HUES64 (cell line): ENCODE measurements at regions not wholly inside any gene's neighbourhood (a gene's known extent, or its start where the extent isn't known, plus 50 kb on each side); places are given as distances from the start of the nearest gene placed in this dataset.

Source experiments
- H3K27ac ChIP-seq: 2 replicates; pipeline ENCODE4 v1.7.0; 2013; ENCODE audit warnings: low read depth, low read length, inconsistent platforms
- H3K27me3 ChIP-seq: 2 replicates; pipeline ENCODE4 v1.6.1; 2013; ENCODE audit warnings: mild to moderate bottlenecking, low read length; ENCODE audit not compliant: insufficient read depth
- H3K36me3 ChIP-seq: 2 replicates; pipeline ENCODE4 v1.6.1; 2013; ENCODE audit warnings: mild to moderate bottlenecking, low read length; ENCODE audit not compliant: insufficient read depth
- H3K4me1 ChIP-seq: 2 replicates; pipeline ENCODE4 v1.6.1; 2013; ENCODE audit warnings: mild to moderate bottlenecking, low read length, moderate library complexity; ENCODE audit not compliant: insufficient read depth
- H3K4me3 ChIP-seq: 2 replicates; pipeline ENCODE4 v1.5.1; 2013; ENCODE audit warnings: mild to moderate bottlenecking, low read length, moderate library complexity
- H3K9ac ChIP-seq: 2 replicates; pipeline ENCODE4 v1.6.1; 2013; ENCODE audit warnings: mild to moderate bottlenecking, low read depth, low read length
- H3K9me3 ChIP-seq: 2 replicates; pipeline ENCODE4 v1.6.1; 2013; ENCODE audit warnings: low read depth, low read length; ENCODE audit not compliant: insufficient read depth
- WGBS: fragments of 150-250, 120-280 bp; methylation state at CpG from one replicate; pipeline ENCODE4 v1.1.7; 2013; ENCODE audit warnings: missing lambda C conversion rate; 5-methylcytosine and 5-hydroxymethylcytosine counted together

DNA sequence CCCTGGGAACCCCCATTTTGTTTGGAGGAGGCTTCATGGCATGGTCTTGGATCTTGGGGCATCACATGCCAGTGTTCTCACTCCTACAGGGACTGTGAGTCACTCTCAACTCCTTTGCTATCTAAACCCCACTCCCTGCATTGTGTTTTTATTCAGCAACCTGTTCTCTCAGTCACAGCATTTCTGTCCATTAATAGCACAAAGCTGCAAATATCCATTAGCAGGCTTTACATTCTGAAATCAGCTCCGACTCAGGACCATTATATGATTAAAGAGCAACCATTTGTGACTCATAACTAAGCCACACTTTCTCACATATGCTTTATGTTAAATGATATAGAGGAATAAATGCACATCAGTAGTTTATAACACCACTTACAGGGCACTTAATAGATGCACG is 462.1 kb upstream of the BRINP1 start:
- Histone ChIP-seq H3K4me3 (no peak overlapping the region), H3K9ac (no peak overlapping the region), H3K36me3 (no peaks in the 10 kb centered on the region), H3K4me1 (peaks cover 6% of the 10 kb centered on the region; the same call in 1 of the 2 replicates), H3K9me3 (no peaks in the 10 kb centered on the region), H3K27ac (no peak overlapping the region), H3K27me3 (no peaks in the 10 kb centered on the region)
- WGBS = 97% methylated on average over 2 of the region's 2 CpGs

DNA sequence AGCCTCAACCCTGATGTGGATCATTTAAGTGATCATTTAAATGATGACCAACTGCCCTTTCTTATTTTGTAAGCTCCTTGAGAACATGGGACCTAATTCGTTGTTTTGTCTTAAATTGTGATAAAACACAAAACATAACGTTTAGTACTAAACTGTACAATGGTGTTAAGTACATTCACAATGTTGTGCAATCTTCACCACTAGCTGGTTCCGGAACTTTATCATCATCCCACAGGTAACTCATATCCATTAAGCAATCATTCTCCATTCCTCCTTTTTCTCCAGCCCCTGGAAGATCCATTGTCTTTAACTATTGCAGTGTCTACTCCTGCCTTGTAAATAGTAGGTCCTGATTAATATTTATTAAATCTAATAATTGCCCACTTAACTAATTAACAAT is 460.5 kb upstream of the BRINP1 start:
- no peaks in the 10 kb centered on the region for H3K27me3 ChIP-seq
- H3K9me3 ChIP-seq = no peaks in the 10 kb centered on the region
- no peaks in the 10 kb centered on the region for H3K4me1 ChIP-seq
- H3K27ac ChIP-seq = no peak overlapping the region
- H3K4me3 ChIP-seq = no peak overlapping the region
- 93% methylated on average over 3 of the region's 3 CpGs for WGBS
- H3K36me3 ChIP-seq = no peaks in the 10 kb centered on the region
- no peak overlapping the region for H3K9ac ChIP-seq

DNA sequence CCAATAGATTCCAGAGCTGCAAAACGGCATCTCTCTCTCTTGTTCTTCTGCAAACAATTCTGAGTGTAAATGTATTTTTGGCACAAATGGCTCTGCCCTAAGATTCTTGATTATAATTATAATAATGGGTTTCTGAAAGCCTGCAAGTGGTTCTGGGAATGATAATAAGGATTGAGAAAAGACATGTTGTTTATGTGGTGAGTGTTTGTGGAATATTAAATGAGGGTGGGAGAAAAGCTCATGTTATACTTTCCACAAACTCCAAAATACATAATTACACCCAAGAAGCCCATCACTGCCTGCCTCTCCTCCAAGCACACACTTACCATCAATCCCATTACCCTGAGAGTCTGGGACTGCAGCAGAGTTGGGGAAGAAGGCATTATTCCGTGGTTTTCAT is 460.0 kb upstream of the BRINP1 start:
- Histone ChIP-seq H3K4me3 (no peak overlapping the region), H3K4me1 (no peaks in the 10 kb centered on the region), H3K27ac (no peak overlapping the region), H3K9me3 (no peaks in the 10 kb centered on the region), H3K36me3 (no peaks in the 10 kb centered on the region), H3K27me3 (no peaks in the 10 kb centered on the region), H3K9ac (no peak overlapping the region)
- WGBS = 98% methylated on average over 2 of the region's 2 CpGs

DNA sequence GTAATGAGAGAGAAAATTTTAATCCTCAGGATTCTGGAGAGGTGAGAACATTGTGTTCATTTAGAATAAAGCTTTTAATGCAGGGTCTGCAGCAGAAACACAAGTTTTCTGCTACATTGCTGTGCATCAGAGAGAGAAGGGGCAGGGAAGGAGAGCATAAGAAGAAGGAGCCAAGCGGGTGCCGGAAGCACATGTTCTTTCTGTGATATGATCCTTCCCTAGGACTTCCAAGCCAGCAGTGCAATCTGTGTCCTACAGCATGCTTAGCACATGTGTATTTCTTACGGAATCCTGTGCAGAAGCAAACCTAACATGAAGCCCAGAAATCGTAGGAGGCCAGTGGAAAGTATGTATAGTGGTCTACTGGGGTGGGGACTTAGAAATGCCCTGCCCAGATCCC is 458.3 kb upstream of the BRINP1 start:
- WGBS = 93% methylated on average over 4 of the region's 4 CpGs
- Histone ChIP-seq H3K36me3 (no peaks in the 10 kb centered on the region), H3K9me3 (no peaks in the 10 kb centered on the region), H3K27me3 (no peaks in the 10 kb centered on the region), H3K4me1 (no peaks in the 10 kb centered on the region), H3K27ac (no peak overlapping the region), H3K9ac (no peak overlapping the region), H3K4me3 (no peak overlapping the region)

DNA sequence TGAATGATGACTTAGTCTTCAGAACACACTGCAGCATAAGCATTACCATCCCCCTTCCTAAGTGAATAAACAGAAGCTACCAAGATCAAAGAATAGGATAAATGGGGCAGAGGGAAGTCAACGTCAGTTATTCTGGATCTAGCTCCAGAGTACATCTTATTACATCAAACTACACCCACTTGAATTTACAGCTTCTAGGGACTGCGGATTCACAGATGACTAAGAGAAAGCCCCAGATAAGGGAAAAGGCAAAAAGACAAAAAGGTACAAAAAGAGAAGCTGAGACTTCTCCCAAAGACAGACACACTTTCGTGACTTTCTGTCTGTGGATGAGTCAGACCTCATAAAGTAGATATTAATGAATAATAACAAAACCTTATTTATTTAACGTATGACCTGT is 457.9 kb upstream of the BRINP1 start:
- H3K9me3 ChIP-seq = no peaks in the 10 kb centered on the region
- no peaks in the 10 kb centered on the region for H3K27me3 ChIP-seq
- no peaks in the 10 kb centered on the region for H3K4me1 ChIP-seq
- no peak overlapping the region for H3K27ac ChIP-seq
- WGBS = 50% methylated on average over 2 of the region's 4 CpGs
- no peak overlapping the region for H3K9ac ChIP-seq
- H3K36me3 ChIP-seq = no peaks in the 10 kb centered on the region
- no peak overlapping the region for H3K4me3 ChIP-seq

DNA sequence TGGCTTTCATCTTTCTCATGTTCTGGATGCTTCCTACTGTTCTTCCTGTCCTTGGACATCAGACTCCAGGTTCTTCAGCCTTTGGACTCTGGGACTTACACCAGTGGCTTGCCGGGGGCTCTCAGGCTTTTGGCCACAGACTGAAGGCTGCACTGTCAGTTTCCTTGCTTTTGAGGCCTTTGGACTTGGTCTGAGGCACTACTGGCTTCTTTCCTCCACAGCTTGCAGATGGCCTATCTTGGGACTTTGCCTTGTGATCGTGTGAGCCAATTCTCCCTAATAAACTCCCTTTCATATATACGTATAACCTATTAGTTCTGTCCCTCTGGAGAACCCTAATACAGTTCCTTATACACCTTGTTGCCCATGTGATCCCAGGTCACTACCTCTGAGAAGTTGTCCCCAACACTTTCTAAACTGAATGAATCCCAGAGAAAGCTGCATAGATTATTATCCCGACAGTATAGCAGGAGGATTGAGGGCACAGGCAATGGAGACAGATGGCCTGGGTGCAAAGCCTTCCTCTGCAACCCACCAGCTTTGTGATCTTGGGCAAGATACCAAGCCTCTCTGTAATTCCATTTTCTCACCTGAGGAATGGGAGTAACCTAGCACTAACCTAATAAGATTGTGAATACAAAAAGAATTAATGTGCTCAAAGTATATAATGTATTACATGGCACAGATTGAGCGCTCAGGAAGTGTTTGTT is 449.6 kb upstream of the BRINP1 start:
- Histone ChIP-seq H3K4me1 (peaks cover 6% of the 10 kb centered on the region), H3K9me3 (no peaks in the 10 kb centered on the region), H3K27me3 (no peaks in the 10 kb centered on the region), H3K4me3 (no peak overlapping the region), H3K36me3 (no peaks in the 10 kb centered on the region), H3K27ac (no peak overlapping the region), H3K9ac (no peak overlapping the region)
- 95% methylated on average over 5 of the region's 5 CpGs for WGBS

DNA sequence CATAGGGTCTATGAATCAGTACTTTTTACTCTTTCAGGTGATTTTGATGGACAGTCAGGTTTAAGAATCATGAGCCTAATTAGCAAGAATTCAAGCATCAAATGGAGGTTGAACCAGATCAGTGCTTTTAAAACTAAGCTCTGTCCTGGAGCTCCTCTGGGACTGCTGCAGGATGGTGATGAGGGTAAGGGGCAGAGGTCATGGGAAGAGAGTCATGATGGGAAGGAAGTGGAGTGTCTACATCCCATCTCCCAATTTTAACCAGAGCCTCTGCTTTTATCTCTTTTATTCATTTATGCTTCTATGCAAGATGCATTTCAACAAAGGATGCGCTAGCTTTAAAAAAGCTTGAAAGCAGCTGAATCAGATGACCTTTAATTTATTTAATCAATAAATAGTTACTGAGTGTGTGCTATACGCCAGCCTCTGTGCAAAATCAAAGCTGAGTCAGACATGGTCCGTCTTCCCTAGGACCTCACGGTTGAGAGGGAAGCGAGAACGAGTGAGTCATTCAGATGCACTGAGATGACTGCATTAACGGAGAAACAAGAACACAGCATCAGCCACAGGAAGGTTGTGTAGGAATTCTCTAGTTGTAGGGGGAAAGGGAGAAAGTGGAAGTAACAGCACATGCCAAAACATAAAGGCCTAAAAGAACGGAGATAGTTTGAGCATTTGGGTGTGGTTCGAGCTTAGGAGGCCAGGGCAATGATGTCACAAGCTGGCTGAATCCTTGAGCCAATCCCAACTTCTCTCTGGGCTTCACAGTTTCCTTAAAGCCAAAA is 441.6 kb upstream of the BRINP1 start:
- no peak overlapping the region for H3K4me3 ChIP-seq
- peaks cover 14% of the 10 kb centered on the region for H3K4me1 ChIP-seq
- no peaks in the 10 kb centered on the region for H3K36me3 ChIP-seq
- WGBS = 83% methylated on average over 9 of the region's 9 CpGs
- no peaks in the 10 kb centered on the region for H3K9me3 ChIP-seq
- H3K27me3 ChIP-seq = no peaks in the 10 kb centered on the region
- H3K27ac ChIP-seq = no peak overlapping the region
- H3K9ac ChIP-seq = no peak overlapping the region

DNA sequence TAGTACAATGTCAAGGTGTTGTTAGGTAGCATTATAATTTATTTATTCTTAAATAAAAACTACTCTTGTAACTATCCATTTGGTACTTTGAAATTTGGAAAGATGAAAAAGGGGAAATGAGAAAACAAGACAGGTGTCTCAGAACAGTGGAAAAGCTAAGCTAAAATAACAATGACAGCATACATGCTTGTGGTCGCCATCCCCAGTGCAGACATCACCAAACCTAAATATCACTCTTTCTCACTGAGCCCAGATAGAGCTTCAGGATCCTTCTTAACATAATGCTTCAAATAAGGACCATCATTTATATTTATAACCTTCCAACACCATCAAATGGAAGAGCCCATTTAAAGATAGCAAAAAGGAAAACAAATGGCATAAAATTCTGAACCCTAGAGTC is 434.4 kb upstream of the BRINP1 start:
- no peaks in the 10 kb centered on the region for H3K27me3 ChIP-seq
- 91% methylated on average over 1 of the region's 1 CpG for WGBS
- no peak overlapping the region for H3K4me3 ChIP-seq
- no peak overlapping the region for H3K27ac ChIP-seq
- no peaks in the 10 kb centered on the region for H3K4me1 ChIP-seq
- no peaks in the 10 kb centered on the region for H3K9me3 ChIP-seq
- H3K9ac ChIP-seq = no peak overlapping the region
- no peaks in the 10 kb centered on the region for H3K36me3 ChIP-seq

DNA sequence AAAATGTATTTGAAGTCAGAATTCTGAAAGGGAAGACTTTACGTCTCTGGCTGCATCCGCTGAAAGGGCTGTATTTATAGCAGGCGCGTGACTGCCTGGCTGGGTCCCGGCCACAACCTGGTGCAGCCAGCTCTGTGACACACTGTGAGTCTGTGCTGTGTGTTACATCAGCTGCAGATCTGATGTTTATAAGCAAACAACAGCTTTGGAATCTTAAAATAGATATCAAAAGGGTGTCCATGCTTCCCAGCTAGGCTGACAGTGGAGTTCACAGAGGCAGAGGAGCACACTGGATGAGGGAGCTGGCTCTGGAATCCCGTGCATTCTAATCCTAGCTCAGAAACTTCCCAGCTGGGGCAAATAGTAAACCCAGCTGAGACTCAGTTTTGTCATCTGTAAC is 433.4 kb upstream of the BRINP1 start:
- Histone ChIP-seq H3K27me3 (no peaks in the 10 kb centered on the region), H3K36me3 (no peaks in the 10 kb centered on the region), H3K27ac (no peak overlapping the region), H3K4me3 (no peak overlapping the region), H3K9ac (no peak overlapping the region), H3K9me3 (no peaks in the 10 kb centered on the region), H3K4me1 (no peaks in the 10 kb centered on the region)
- 70% methylated on average over 6 of the region's 6 CpGs for WGBS

DNA sequence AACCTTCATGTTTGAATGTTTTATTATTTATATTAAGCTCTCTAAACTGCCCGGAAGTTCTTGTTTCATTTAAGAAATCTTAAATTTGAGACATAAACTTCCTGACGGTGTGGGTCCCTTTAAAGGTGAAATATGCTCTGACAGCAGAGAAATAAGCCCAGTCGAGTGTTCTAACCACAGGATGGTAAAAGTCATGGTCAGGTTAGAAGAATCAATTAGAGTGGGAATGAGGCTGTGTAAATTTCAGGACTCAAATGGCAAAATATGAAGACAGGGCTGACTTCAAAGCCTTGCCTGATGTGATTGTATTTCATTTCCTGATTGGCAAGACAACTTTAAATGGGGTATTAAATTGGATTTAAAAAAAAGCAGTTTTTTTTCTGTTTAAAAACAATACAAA is 432.9 kb upstream of the BRINP1 start:
- Histone ChIP-seq H3K4me3 (no peak overlapping the region), H3K9me3 (no peaks in the 10 kb centered on the region), H3K27ac (no peak overlapping the region), H3K36me3 (no peaks in the 10 kb centered on the region), H3K9ac (no peak overlapping the region), H3K27me3 (no peaks in the 10 kb centered on the region), H3K4me1 (no peaks in the 10 kb centered on the region)
- WGBS = 87% methylated on average over 3 of the region's 3 CpGs

DNA sequence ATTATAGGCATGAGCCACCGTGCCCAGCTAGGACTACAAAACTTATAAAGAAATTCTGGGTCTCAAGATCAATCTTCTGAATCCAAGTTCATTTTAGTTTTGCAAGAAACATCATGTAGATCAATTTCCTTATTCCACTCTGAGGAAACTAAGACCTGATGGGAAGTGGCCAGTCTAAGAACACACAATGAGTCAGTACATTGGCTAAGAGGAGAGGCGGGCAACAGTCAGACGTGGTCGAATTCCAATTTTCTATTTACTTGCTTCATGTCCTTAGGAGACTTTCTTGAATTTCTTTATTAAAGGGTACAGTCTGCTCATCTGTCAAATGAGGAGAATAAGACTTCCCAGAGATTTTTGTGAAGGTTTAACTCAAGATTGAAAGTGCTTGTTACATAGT is 432.1 kb upstream of the BRINP1 start:
- Histone ChIP-seq H3K9me3 (no peaks in the 10 kb centered on the region), H3K27ac (no peak overlapping the region), H3K4me3 (no peak overlapping the region), H3K9ac (no peak overlapping the region), H3K27me3 (no peaks in the 10 kb centered on the region), H3K4me1 (no peaks in the 10 kb centered on the region), H3K36me3 (no peaks in the 10 kb centered on the region)
- 87% methylated on average over 4 of the region's 4 CpGs for WGBS
